Adrenal gland (tissue), 5 donors: ENCODE measurements at regions not wholly inside any gene's neighbourhood (a gene's known extent, or its start where the extent isn't known, plus 50 kb on each side); places are given as distances from the start of the nearest gene placed in this dataset.

Source experiments
- POLR2A ChIP-seq, 2 donors: fragments of 450-650 bp; IDR thresholded peaks; one replicate each; pipeline ENCODE4 v1.6.1; 2017; ENCODE audit warnings: antibody characterized with exemption in 2 of 2, mild to moderate bottlenecking in 2 of 2, moderate library complexity in 1 of 2
- TF ChIP-seq, protein P1 (sequence below), 6 experiments: fragments of 450-650 bp in 4 of 6; fragments of 200-600 bp in 2 of 6; sonication (generic) in 1 of 6; IDR thresholded peaks; 1 replicate in 5 of 6; 2 replicates in 1 of 6; pipeline versions ENCODE4 v1.5.1 to v1.8.0; 2016 to 2021; ENCODE audit warnings: antibody characterized with exemption in 6 of 6, mild to moderate bottlenecking in 2 of 6, moderate library complexity in 1 of 6
- donor health status: DM: no; HTN: no; CAD: no.

DNA sequence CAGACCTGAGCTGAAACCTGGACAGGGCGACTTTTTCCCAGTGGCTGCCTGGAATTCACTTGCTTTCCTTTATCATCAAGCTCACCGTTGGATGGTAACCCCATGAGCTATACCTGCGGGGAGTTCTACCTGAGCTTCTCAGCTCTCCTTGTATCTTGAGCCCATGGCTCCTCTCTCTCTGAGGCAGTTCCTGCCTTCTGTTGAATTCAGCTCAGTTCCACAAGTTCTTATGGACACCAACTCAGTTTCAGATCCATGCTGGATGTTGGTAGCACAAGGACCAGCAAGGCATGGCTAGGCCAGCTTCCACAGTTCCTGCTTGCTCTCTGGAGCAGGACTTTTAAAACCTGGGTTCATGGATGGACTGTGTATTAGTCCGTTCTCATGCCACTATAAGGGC is 58.3 kb upstream of the AMPD3 start:
- TF ChIP-seq, protein P1, sequence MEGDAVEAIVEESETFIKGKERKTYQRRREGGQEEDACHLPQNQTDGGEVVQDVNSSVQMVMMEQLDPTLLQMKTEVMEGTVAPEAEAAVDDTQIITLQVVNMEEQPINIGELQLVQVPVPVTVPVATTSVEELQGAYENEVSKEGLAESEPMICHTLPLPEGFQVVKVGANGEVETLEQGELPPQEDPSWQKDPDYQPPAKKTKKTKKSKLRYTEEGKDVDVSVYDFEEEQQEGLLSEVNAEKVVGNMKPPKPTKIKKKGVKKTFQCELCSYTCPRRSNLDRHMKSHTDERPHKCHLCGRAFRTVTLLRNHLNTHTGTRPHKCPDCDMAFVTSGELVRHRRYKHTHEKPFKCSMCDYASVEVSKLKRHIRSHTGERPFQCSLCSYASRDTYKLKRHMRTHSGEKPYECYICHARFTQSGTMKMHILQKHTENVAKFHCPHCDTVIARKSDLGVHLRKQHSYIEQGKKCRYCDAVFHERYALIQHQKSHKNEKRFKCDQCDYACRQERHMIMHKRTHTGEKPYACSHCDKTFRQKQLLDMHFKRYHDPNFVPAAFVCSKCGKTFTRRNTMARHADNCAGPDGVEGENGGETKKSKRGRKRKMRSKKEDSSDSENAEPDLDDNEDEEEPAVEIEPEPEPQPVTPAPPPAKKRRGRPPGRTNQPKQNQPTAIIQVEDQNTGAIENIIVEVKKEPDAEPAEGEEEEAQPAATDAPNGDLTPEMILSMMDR (IDR thresholded peaks at IDR 0.05), result no peak
- no peak for TF ChIP-seq POLR2A (IDR thresholded peaks at IDR 0.05)
